Naive thymus-derived CD4-positive, alpha-beta T cell (primary cell): ENCODE measurements at regions not wholly inside any gene's neighbourhood (a gene's known extent, or its start where the extent isn't known, plus 50 kb on each side); places are given as distances from the start of the nearest gene placed in this dataset.

ENCODE experiments used
- ATAC-seq: fragments of 150-1000 bp; cut with Tn5 transposase; 2 replicates; pipeline ENCODE4 v1.10.0; 2021; ENCODE audit warnings: mild to moderate bottlenecking, moderate library complexity
- CTCF ChIA-PET: fragments of 350-600 bp; sonication (Branson Sonifier 250); formaldehyde crosslinking; loops from one replicate; lab custom pipeline; 2021; ENCODE audit warnings: antibody characterized with exemption; lab: Charles Lee
- POLR2A ChIA-PET: fragments of 350-600 bp; sonication (Branson Sonifier 250); formaldehyde crosslinking; loops from one replicate; lab custom pipeline; 2021; ENCODE audit warnings: antibody characterized with exemption, inconsistent platforms; lab: Charles Lee
- DNase-seq, 9 donors: peaks; one replicate each; pipeline versions ENCODE4 v3.0.0 to v3.0.0-alpha.2; 2020 to 2022; ENCODE audit warnings: mixed read lengths in 1 of 9
- H3K27ac ChIP-seq: one replicate; pipeline ENCODE4 v1.7.0; 2013; ENCODE audit warnings: mild to moderate bottlenecking, low read depth, low read length, moderate library complexity
- H3K27me3 ChIP-seq, 2 donors: one replicate each; pipeline ENCODE4 v1.7.0; 2013; ENCODE audit warnings: low read length in 2 of 2, mild to moderate bottlenecking in 2 of 2, moderate library complexity in 2 of 2; ENCODE audit not compliant: control insufficient read depth in 2 of 2, insufficient read depth in 2 of 2
- H3K36me3 ChIP-seq, 3 experiments: 1 replicate in 2 of 3; 2 replicates in 1 of 3; pipeline ENCODE4 v1.7.0; 2013; ENCODE audit warnings: low read length in 3 of 3, mild to moderate bottlenecking in 3 of 3, moderate library complexity in 1 of 3; ENCODE audit not compliant: insufficient read depth in 3 of 3, control insufficient read depth in 2 of 3
- H3K4me1 ChIP-seq, 2 donors: one replicate each; pipeline ENCODE4 v1.7.0; 2013; ENCODE audit warnings: low read length in 2 of 2, mild to moderate bottlenecking in 2 of 2, moderate library complexity in 1 of 2; ENCODE audit not compliant: control insufficient read depth in 2 of 2, insufficient read depth in 2 of 2
- H3K4me3 ChIP-seq: 2 replicates; pipeline ENCODE4 v1.7.0; 2013; ENCODE audit warnings: mild to moderate bottlenecking, low read length
- H3K9me3 ChIP-seq, 3 experiments: 1 replicate in 2 of 3; 2 replicates in 1 of 3; pipeline ENCODE4 v1.7.0; 2013; ENCODE audit warnings: low read length in 3 of 3; ENCODE audit not compliant: control insufficient read depth in 2 of 3
- H3K27ac Mint-ChIP-seq, 9 donors: one replicate each; pipeline ENCODE4 v1.8.0; 2020 to 2022; ENCODE audit warnings: mixed read lengths in 9 of 9, mild to moderate bottlenecking in 8 of 9, moderate library complexity in 5 of 9, inconsistent platforms in 2 of 9
- H3K27me3 Mint-ChIP-seq, 5 donors: one replicate each; pipeline ENCODE4 v1.8.0; 2021 to 2022; ENCODE audit warnings: mixed read lengths in 5 of 5, mild to moderate bottlenecking in 1 of 5
- H3K36me3 Mint-ChIP-seq, 5 donors: one replicate each; pipeline ENCODE4 v1.8.0; 2020 to 2022; ENCODE audit warnings: mixed read lengths in 5 of 5, mild to moderate bottlenecking in 3 of 5, inconsistent platforms in 1 of 5
- H3K4me1 Mint-ChIP-seq, 7 donors: one replicate each; pipeline ENCODE4 v1.8.0; 2020 to 2022; ENCODE audit warnings: mixed read lengths in 7 of 7, mild to moderate bottlenecking in 3 of 7, inconsistent platforms in 1 of 7
- H3K4me3 Mint-ChIP-seq, 10 donors: one replicate each; pipeline ENCODE4 v1.8.0; 2020 to 2022; ENCODE audit warnings: mild to moderate bottlenecking in 10 of 10, mixed read lengths in 10 of 10, moderate library complexity in 6 of 10, inconsistent platforms in 2 of 10
- H3K9me3 Mint-ChIP-seq, 11 donors: one replicate each; pipeline ENCODE4 v1.8.0; 2020 to 2022; ENCODE audit warnings: mixed read lengths in 11 of 11, mild to moderate bottlenecking in 4 of 11, inconsistent platforms in 1 of 11, moderate library complexity in 1 of 11
- intact Hi-C, 2 donors: fragments of 100-400 bp; cut with micrococcal nuclease; formaldehyde crosslinking; loops; one replicate each; pipeline ENCODE4 v1.15.1; 2023

GRCh38 chr12:19572920-19573558 is 133.7 kb downstream of the AEBP2 start:
- H3K27me3 Mint-ChIP-seq: no peaks in the 10 kb centered on the region
- no peak overlapping the region for H3K4me3 ChIP-seq
- no peak for ATAC-seq
- H3K36me3 Mint-ChIP-seq: peaks cover 2 to 33% (median 17%) of the 10 kb centered on the region in 5 donors
- intact Hi-C loops: loop anchor here in 1 of 2 donors (2.0 kb wide), 1 partner anchor 166 kb away; no protein-coding TSS in a partner anchor
- ChIA-PET CTCF (no interaction called here), POLR2A (no interaction called here)
- H3K27me3 ChIP-seq: no peaks in the 10 kb centered on the region
- no peaks in the 10 kb centered on the region for H3K36me3 ChIP-seq
- H3K9me3 Mint-ChIP-seq: peaks cover 0 to 7% (median 0%) of the 10 kb centered on the region in 11 donors
- H3K27ac Mint-ChIP-seq: no peak overlapping the region
- no peaks in the 10 kb centered on the region for H3K9me3 ChIP-seq
- H3K4me1 ChIP-seq: no peaks in the 10 kb centered on the region
- DNase-seq: peak in 2 of 9 donors; percentile 1 to 6
- peaks cover 0 to 5% (median 0%) of the 10 kb centered on the region in 7 donors for H3K4me1 Mint-ChIP-seq
- no peak overlapping the region for H3K27ac ChIP-seq
- no peak overlapping the region for H3K4me3 Mint-ChIP-seq

GRCh38 chr12:19573866-19574265 is 134.6 kb downstream of the AEBP2 start:
- peaks cover 0 to 7% (median 0%) of the 10 kb centered on the region in 11 donors for H3K9me3 Mint-ChIP-seq
- no peak overlapping the region for H3K27ac Mint-ChIP-seq
- intact Hi-C loops: loop anchor here in 1 of 2 donors (2.0 kb wide), 1 partner anchor 165 kb away; no protein-coding TSS in a partner anchor
- no peak for ATAC-seq
- H3K27me3 Mint-ChIP-seq: no peaks in the 10 kb centered on the region
- Histone ChIP-seq H3K4me3 (no peak overlapping the region), H3K9me3 (no peaks in the 10 kb centered on the region), H3K4me1 (no peaks in the 10 kb centered on the region), H3K27me3 (no peaks in the 10 kb centered on the region), H3K27ac (no peak overlapping the region), H3K36me3 (no peaks in the 10 kb centered on the region)
- ChIA-PET POLR2A (no interaction called here), CTCF (no interaction called here)
- H3K36me3 Mint-ChIP-seq: peaks cover 3 to 37% (median 19%) of the 10 kb centered on the region in 5 donors
- no peak overlapping the region for H3K4me3 Mint-ChIP-seq
- DNase-seq: no peak
- peaks cover 0 to 5% (median 0%) of the 10 kb centered on the region in 7 donors for H3K4me1 Mint-ChIP-seq

- POLR2A ChIA-PET: no interaction called here
- intact Hi-C loops: no loop called here
- peaks cover 3 to 42% (median 24%) of the 10 kb centered on the region in 5 donors for H3K36me3 Mint-ChIP-seq
- H3K9me3 Mint-ChIP-seq: peaks cover 0 to 7% (median 0%) of the 10 kb centered on the region in 11 donors
- H3K4me1 ChIP-seq: no peaks in the 10 kb centered on the region
- peaks cover 0 to 5% (median 0%) of the 10 kb centered on the region in 7 donors for H3K4me1 Mint-ChIP-seq
- ATAC-seq (no peak), DNase-seq (no peak)
- H3K4me3 ChIP-seq: no peak overlapping the region
- H3K27ac ChIP-seq: no peak overlapping the region
- no peaks in the 10 kb centered on the region for H3K9me3 ChIP-seq
- H3K27me3 ChIP-seq: no peaks in the 10 kb centered on the region
- H3K27ac Mint-ChIP-seq: peak overlapping the region in 1 of 9 donors; percentile 14
- no peak overlapping the region for H3K4me3 Mint-ChIP-seq
- no peaks in the 10 kb centered on the region for H3K36me3 ChIP-seq
- H3K27me3 Mint-ChIP-seq: no peaks in the 10 kb centered on the region
- CTCF ChIA-PET: no interaction called here
These were observed 135.3 kb downstream of the AEBP2 start for GRCh38 chr12:19574601-19575000.

- Histone ChIP-seq H3K27ac (no peak overlapping the region), H3K36me3 (no peaks in the 10 kb centered on the region), H3K9me3 (no peaks in the 10 kb centered on the region), H3K27me3 (no peaks in the 10 kb centered on the region), H3K4me1 (no peaks in the 10 kb centered on the region), H3K4me3 (no peak overlapping the region)
- CTCF ChIA-PET: no interaction called here
- Mint-ChIP-seq H3K27ac (peak overlapping the region in 1 of 9 donors; percentile 46), H3K27me3 (no peaks in the 10 kb centered on the region), H3K4me3 (no peak overlapping the region), H3K9me3 (peaks cover 0 to 7% (median 5%) of the 10 kb centered on the region in 11 donors), H3K36me3 (peaks cover 0 to 41% (median 23%) of the 10 kb centered on the region in 5 donors), H3K4me1 (peaks cover 0 to 5% (median 0%) of the 10 kb centered on the region in 7 donors)
- no peak for ATAC-seq
- DNase-seq: no peak
- intact Hi-C loops: no loop called here
- POLR2A ChIA-PET: no interaction called here
These were observed 136.3 kb downstream of the AEBP2 start for GRCh38 chr12:19575337-19576243.

- CTCF ChIA-PET: no interaction called here
- no peaks in the 10 kb centered on the region for H3K27me3 ChIP-seq
- peaks cover 0 to 5% (median 0%) of the 10 kb centered on the region in 7 donors for H3K4me1 Mint-ChIP-seq
- POLR2A ChIA-PET: no interaction called here
- no peaks in the 10 kb centered on the region for H3K4me1 ChIP-seq
- intact Hi-C loops: no loop called here
- no peaks in the 10 kb centered on the region for H3K9me3 ChIP-seq
- no peaks in the 10 kb centered on the region for H3K36me3 ChIP-seq
- no peak overlapping the region for H3K4me3 ChIP-seq
- H3K36me3 Mint-ChIP-seq: peaks cover 4 to 50% (median 28%) of the 10 kb centered on the region in 5 donors
- H3K27ac ChIP-seq: no peak overlapping the region
- H3K4me3 Mint-ChIP-seq: no peak overlapping the region
- DNase-seq (no peak), ATAC-seq (no peak)
- peaks cover 0 to 18% (median 10%) of the 10 kb centered on the region in 11 donors for H3K9me3 Mint-ChIP-seq
- H3K27me3 Mint-ChIP-seq: no peaks in the 10 kb centered on the region
- H3K27ac Mint-ChIP-seq: no peak overlapping the region
These were observed 137.4 kb downstream of the AEBP2 start for GRCh38 chr12:19576506-19577280.

- H3K9me3 Mint-ChIP-seq: peaks cover under 1 to 23% (median 12%) of the 10 kb centered on the region in 11 donors
- Histone ChIP-seq H3K9me3 (peaks cover 0 to 5% (median 0%) of the 10 kb centered on the region in 3 experiments), H3K4me3 (no peak overlapping the region), H3K36me3 (no peaks in the 10 kb centered on the region), H3K27ac (no peak overlapping the region), H3K4me1 (no peaks in the 10 kb centered on the region), H3K27me3 (no peaks in the 10 kb centered on the region)
- H3K4me3 Mint-ChIP-seq: no peak overlapping the region
- H3K36me3 Mint-ChIP-seq: peaks cover 6 to 53% (median 30%) of the 10 kb centered on the region in 5 donors
- ATAC-seq (no peak), DNase-seq (no peak)
- no peaks in the 10 kb centered on the region for H3K27me3 Mint-ChIP-seq
- intact Hi-C loops: no loop called here
- H3K4me1 Mint-ChIP-seq: peaks cover 0 to 5% (median 0%) of the 10 kb centered on the region in 7 donors
- ChIA-PET CTCF (no interaction called here), POLR2A (no interaction called here)
- no peak overlapping the region for H3K27ac Mint-ChIP-seq
These were observed 137.9 kb downstream of the AEBP2 start for GRCh38 chr12:19577281-19577530.
